ENCODE measurements at regions not wholly inside any gene's neighbourhood (a gene's known extent, or its start where the extent isn't known, plus 50 kb on each side); places are given as distances from the start of the nearest gene placed in this dataset.

DNA sequence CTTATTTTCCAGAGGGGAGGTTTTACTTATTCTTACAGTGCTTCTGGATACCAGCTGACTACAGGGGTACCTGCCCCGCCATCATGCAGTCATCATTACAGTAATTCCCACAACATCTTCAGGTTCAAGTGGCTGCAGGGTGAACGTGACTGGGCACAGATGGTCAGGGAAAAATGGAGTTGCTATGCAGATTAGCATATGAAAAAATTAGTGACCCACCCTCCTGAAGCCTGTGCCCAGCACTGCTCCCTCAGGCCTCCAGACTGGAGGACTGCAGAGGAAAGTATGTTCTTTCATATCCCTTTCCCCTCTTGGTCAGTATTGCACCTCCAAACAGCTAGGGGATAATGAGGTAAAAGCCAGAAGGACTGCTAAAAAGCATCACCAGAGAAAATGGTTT, 937.9 kb downstream of the TUSC7 start:
- TF ChIP-seq EZH2 (IDR thresholded peaks at IDR 0.05; ENCODE audit: low read length, unreplicated experiment), result no peak
- TF ChIP-seq, protein P1, sequence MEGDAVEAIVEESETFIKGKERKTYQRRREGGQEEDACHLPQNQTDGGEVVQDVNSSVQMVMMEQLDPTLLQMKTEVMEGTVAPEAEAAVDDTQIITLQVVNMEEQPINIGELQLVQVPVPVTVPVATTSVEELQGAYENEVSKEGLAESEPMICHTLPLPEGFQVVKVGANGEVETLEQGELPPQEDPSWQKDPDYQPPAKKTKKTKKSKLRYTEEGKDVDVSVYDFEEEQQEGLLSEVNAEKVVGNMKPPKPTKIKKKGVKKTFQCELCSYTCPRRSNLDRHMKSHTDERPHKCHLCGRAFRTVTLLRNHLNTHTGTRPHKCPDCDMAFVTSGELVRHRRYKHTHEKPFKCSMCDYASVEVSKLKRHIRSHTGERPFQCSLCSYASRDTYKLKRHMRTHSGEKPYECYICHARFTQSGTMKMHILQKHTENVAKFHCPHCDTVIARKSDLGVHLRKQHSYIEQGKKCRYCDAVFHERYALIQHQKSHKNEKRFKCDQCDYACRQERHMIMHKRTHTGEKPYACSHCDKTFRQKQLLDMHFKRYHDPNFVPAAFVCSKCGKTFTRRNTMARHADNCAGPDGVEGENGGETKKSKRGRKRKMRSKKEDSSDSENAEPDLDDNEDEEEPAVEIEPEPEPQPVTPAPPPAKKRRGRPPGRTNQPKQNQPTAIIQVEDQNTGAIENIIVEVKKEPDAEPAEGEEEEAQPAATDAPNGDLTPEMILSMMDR (conservative IDR thresholded peaks at IDR 0.05; ENCODE audit: low read depth, low read length), result no peak

Measured in PC-3 (cell line).